CD4-positive, alpha-beta T cell (primary cell): ENCODE measurements at regions not wholly inside any gene's neighbourhood (a gene's known extent, or its start where the extent isn't known, plus 50 kb on each side); places are given as distances from the start of the nearest gene placed in this dataset.

Experiments used
- ATAC-seq: fragments of 200-7000 bp; cut with Tn5 transposase; one replicate; pipeline ENCODE4 v1.10.0; 2022; ENCODE audit warnings: mild to moderate bottlenecking; ENCODE audit not compliant: poor library complexity
- CTCF ChIA-PET: fragments of 350-600 bp; sonication (Branson Sonifier 250); formaldehyde crosslinking; loops from one replicate; lab custom pipeline; 2021; ENCODE audit warnings: antibody characterized with exemption, inconsistent platforms; lab: Charles Lee
- POLR2A ChIA-PET: fragments of 350-600 bp; sonication (Branson Sonifier 250); formaldehyde crosslinking; loops from one replicate; lab custom pipeline; 2021; ENCODE audit warnings: antibody characterized with exemption, inconsistent platforms; lab: Charles Lee
- DNase-seq, 14 experiments: peaks; one replicate each; pipeline ENCODE4 v3.0.0-alpha.2; 2013 to 2020; ENCODE audit warnings: mixed read lengths in 2 of 14
- H3K27ac ChIP-seq, 2 donors: one replicate each; pipeline versions ENCODE4 v1.5.1 to v1.7.0; 2013; ENCODE audit warnings: low read length in 2 of 2, low read depth in 1 of 2, mild to moderate bottlenecking in 1 of 2
- H3K27me3 ChIP-seq, 2 experiments: 1 replicate in 1 of 2; 2 replicates in 1 of 2; pipeline versions ENCODE4 v1.6.1 to v1.7.0; 2013; ENCODE audit warnings: low read length in 2 of 2, control low read depth in 1 of 2, mild to moderate bottlenecking in 1 of 2, moderate library complexity in 1 of 2; ENCODE audit not compliant: insufficient read depth in 2 of 2, control insufficient read depth in 1 of 2
- H3K36me3 ChIP-seq: one replicate; pipeline ENCODE4 v1.6.1; 2013; ENCODE audit warnings: low read length, control low read depth; ENCODE audit not compliant: insufficient read depth
- H3K4me1 ChIP-seq: one replicate; pipeline ENCODE4 v1.6.1; 2013; ENCODE audit warnings: low read length, control low read depth; ENCODE audit not compliant: insufficient read depth
- H3K4me3 ChIP-seq: one replicate; pipeline ENCODE4 v1.5.1; 2013; ENCODE audit warnings: mild to moderate bottlenecking, low read length, moderate library complexity
- H3K9me3 ChIP-seq, 2 experiments: 1 replicate in 1 of 2; 2 replicates in 1 of 2; pipeline versions ENCODE4 v1.6.1 to v1.7.0; 2013; ENCODE audit warnings: low read length in 2 of 2, mild to moderate bottlenecking in 2 of 2, control low read depth in 1 of 2, moderate library complexity in 1 of 2; ENCODE audit not compliant: control insufficient read depth in 1 of 2, insufficient read depth in 1 of 2
- H3K27ac Mint-ChIP-seq: one replicate; pipeline ENCODE4 v1.8.0; 2020; ENCODE audit warnings: mixed read lengths
- H3K27me3 Mint-ChIP-seq: one replicate; pipeline ENCODE4 v1.8.0; 2021; ENCODE audit warnings: mixed read lengths
- H3K36me3 Mint-ChIP-seq: one replicate; pipeline ENCODE4 v1.8.0; 2021; ENCODE audit warnings: low read depth, mixed read lengths
- H3K4me1 Mint-ChIP-seq: one replicate; pipeline ENCODE4 v1.8.0; 2021; ENCODE audit warnings: low read depth, mixed read lengths
- H3K4me3 Mint-ChIP-seq: one replicate; pipeline ENCODE4 v1.8.0; 2020; ENCODE audit warnings: mild to moderate bottlenecking, mixed read lengths
- H3K9me3 Mint-ChIP-seq: one replicate; pipeline ENCODE4 v1.8.0; 2020; ENCODE audit warnings: mixed read lengths
- intact Hi-C, 2 experiments: fragments of 100-400 bp; cut with DNase I in 1 of 2; cut with micrococcal nuclease in 1 of 2; formaldehyde crosslinking; loops; one replicate each; pipeline versions ENCODE4 v1.15.1 to v1.9.0; 2023 to 2025; cut with DNase I, micrococcal nuclease
- TF ChIP-seq, protein P1 (sequence below): fragments of 200-600 bp; IDR thresholded peaks from one replicate; pipeline ENCODE4 v1.8.0; 2022; ENCODE audit warnings: antibody characterized with exemption, mild to moderate bottlenecking

DNA sequence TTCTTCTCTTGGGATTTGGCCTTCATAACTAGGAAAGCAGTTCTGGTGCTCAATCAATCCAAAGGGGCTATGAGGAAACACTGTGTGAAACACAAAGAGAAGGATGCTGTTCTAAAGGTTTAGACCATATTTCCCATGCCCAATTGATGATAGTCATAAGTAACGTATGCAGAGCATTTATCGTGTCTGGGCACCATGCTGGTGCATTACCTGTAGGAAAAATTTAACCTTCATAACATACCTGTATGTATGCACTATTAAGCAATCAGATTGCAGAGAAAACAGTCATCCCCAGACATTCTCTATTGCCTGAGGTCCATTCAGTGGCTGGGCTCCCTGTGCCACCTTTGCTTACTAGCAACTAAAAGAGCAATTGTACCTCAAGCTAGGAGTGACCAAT, 381.4 kb downstream of the PLPP3 start:
- no peak for ATAC-seq
- intact Hi-C loops = no loop called here
- no peaks in the 10 kb centered on the region for H3K9me3 Mint-ChIP-seq
- no peak for DNase-seq
- TF ChIP-seq, protein P1, sequence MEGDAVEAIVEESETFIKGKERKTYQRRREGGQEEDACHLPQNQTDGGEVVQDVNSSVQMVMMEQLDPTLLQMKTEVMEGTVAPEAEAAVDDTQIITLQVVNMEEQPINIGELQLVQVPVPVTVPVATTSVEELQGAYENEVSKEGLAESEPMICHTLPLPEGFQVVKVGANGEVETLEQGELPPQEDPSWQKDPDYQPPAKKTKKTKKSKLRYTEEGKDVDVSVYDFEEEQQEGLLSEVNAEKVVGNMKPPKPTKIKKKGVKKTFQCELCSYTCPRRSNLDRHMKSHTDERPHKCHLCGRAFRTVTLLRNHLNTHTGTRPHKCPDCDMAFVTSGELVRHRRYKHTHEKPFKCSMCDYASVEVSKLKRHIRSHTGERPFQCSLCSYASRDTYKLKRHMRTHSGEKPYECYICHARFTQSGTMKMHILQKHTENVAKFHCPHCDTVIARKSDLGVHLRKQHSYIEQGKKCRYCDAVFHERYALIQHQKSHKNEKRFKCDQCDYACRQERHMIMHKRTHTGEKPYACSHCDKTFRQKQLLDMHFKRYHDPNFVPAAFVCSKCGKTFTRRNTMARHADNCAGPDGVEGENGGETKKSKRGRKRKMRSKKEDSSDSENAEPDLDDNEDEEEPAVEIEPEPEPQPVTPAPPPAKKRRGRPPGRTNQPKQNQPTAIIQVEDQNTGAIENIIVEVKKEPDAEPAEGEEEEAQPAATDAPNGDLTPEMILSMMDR = no peak
- Histone ChIP-seq H3K4me3 (no peak overlapping the region), H3K36me3 (no peaks in the 10 kb centered on the region), H3K27ac (no peak overlapping the region), H3K27me3 (no peaks in the 10 kb centered on the region), H3K4me1 (no peaks in the 10 kb centered on the region), H3K9me3 (no peaks in the 10 kb centered on the region)
- H3K4me1 Mint-ChIP-seq = no peaks in the 10 kb centered on the region
- ChIA-PET POLR2A (interaction anchor here (0.6 kb wide), 1 partner anchor 14 kb away, joined by 3 read pairs; no protein-coding TSS in a partner anchor), CTCF (no interaction called here)
- no peak overlapping the region for H3K4me3 Mint-ChIP-seq
- no peaks in the 10 kb centered on the region for H3K36me3 Mint-ChIP-seq
- H3K27ac Mint-ChIP-seq = no peak overlapping the region
- H3K27me3 Mint-ChIP-seq = no peaks in the 10 kb centered on the region

DNA sequence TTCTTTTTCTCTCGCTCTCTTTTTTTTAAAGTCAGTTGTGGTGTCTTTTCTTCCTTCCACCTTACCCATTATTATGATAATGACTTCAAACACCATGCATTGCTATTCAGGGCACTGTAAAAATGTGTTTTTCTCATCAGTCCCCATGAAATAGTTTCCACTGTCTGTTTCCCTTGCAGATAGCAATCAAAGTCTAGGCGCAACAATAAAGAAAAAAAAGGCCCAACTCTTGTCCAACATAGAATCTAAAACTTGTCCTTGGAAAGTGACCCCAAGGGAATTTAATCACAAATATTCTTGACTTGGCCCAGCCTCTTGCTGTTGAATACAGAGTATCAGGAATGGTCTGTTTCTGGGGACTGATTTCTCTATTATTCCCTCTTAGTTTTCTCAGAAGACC, 382.5 kb downstream of the PLPP3 start:
- Mint-ChIP-seq H3K4me3 (no peak overlapping the region), H3K27ac (no peak overlapping the region), H3K36me3 (no peaks in the 10 kb centered on the region), H3K9me3 (no peaks in the 10 kb centered on the region), H3K27me3 (no peaks in the 10 kb centered on the region), H3K4me1 (no peaks in the 10 kb centered on the region)
- intact Hi-C loops = no loop called here
- ChIA-PET CTCF (no interaction called here), POLR2A (interaction anchor here (0.6 kb wide), 1 partner anchor 187 kb away, joined by 3 read pairs; no protein-coding TSS in a partner anchor)
- Histone ChIP-seq H3K27ac (no peak overlapping the region), H3K4me1 (no peaks in the 10 kb centered on the region), H3K27me3 (no peaks in the 10 kb centered on the region), H3K9me3 (no peaks in the 10 kb centered on the region), H3K36me3 (no peaks in the 10 kb centered on the region), H3K4me3 (no peak overlapping the region)
- DNase-seq = no peak
- ATAC-seq = no peak
- TF ChIP-seq, protein P1 = no peak

DNA sequence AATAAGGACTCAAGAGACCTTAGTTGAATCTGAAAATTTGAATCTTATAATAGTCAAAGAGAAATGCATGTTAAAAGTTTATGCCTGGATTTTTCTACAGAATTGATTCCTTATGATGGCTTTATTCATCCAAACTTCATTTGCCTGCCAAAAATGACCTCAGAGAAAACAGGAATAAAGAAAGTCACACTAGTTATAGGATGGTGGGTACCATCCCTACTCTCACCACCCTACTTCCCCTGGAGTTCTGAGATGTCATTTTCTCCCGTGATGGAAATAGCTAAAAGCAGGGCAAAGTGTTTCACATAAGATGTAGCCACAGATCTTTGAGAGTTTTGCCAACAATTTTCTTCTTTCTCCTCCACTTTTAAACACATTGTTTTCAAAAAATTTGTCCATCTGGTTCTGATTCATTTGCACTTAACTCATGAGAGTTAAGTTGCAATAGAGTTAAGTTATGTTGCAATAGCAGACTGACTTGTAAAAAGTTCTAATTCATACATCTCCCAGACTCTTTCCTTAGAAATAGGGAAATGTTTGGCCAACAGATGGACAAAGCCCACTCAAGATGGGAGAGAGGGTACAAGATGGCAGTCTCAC, 384.6 kb downstream of the PLPP3 start:
- H3K36me3 ChIP-seq = no peaks in the 10 kb centered on the region
- H3K4me3 ChIP-seq = no peak overlapping the region
- DNase-seq = no peak
- H3K27ac Mint-ChIP-seq = no peak overlapping the region
- H3K27me3 ChIP-seq = no peaks in the 10 kb centered on the region
- no peaks in the 10 kb centered on the region for H3K9me3 Mint-ChIP-seq
- H3K9me3 ChIP-seq = no peaks in the 10 kb centered on the region
- ChIA-PET CTCF (no interaction called here), POLR2A (no interaction called here)
- H3K4me3 Mint-ChIP-seq = no peak overlapping the region
- no peaks in the 10 kb centered on the region for H3K27me3 Mint-ChIP-seq
- no peaks in the 10 kb centered on the region for H3K4me1 ChIP-seq
- intact Hi-C loops = no loop called here
- no peak for ATAC-seq
- no peaks in the 10 kb centered on the region for H3K4me1 Mint-ChIP-seq
- H3K27ac ChIP-seq = no peak overlapping the region
- no peaks in the 10 kb centered on the region for H3K36me3 Mint-ChIP-seq
- TF ChIP-seq, protein P1 = no peak
